ENCODE measurements at regions not wholly inside any gene's neighbourhood (a gene's known extent, or its start where the extent isn't known, plus 50 kb on each side); places are given as distances from the start of the nearest gene placed in this dataset.

- Histone ChIP-seq H2BK12ac (ENCODE audit: low read depth, low read length) (no peak overlapping the region), H3K36me3 (ENCODE audit: control insufficient read depth in 2 of 4, insufficient read depth in 4 of 4, low read length in 3 of 4) (no peaks in the 10 kb centered on the region), H4K91ac (replicated peaks; ENCODE audit: insufficient read length, low read length) (no peak overlapping the region), H3K79me2 (ENCODE audit: control insufficient read depth in 1 of 2, insufficient read depth in 2 of 2, low read length in 2 of 2) (no peaks in the 10 kb centered on the region), H2BK20ac (ENCODE audit: low read length) (no peak overlapping the region), H3K56ac (replicated peaks; ENCODE audit: insufficient read length, low read depth, low read length) (no peak overlapping the region), H3K14ac (ENCODE audit: insufficient read length) (no peak overlapping the region), H2BK120ac (replicated peaks; ENCODE audit: low read depth, low read length) (no peak overlapping the region), H3K27ac (ENCODE audit: low read depth, low read length) (no peak overlapping the region), H4K5ac (ENCODE audit: insufficient read length, low read depth, low read length) (no peak overlapping the region), H2AK5ac (ENCODE audit: low read depth, low read length) (no peak overlapping the region), H3K4me3 (ENCODE audit: extremely low read depth in 1 of 4, insufficient read depth in 2 of 4, low read depth in 3 of 4, low read length in 4 of 4) (no peak overlapping the region), H3K9me3 (ENCODE audit: insufficient read depth in 2 of 2, low read depth in 1 of 2, low read length in 1 of 2) (no peaks in the 10 kb centered on the region), H3K23ac (ENCODE audit: insufficient read length) (no peak overlapping the region), H3K27me3 (replicated peaks in 1 of 4; ENCODE audit: control insufficient read depth in 3 of 4, extremely low read depth in 1 of 4, insufficient read depth in 3 of 4, low read length in 3 of 4) (no peaks in the 10 kb centered on the region), H3K79me1 (ENCODE audit: low read depth, low read length) (no peaks in the 10 kb centered on the region), H3K9ac (replicated peaks in 1 of 4; ENCODE audit: extremely low read depth in 1 of 4, low read depth in 3 of 4, low read length in 3 of 4) (no peak overlapping the region), H3K18ac (ENCODE audit: extremely low read depth, low read length) (no peak overlapping the region), H4K8ac (ENCODE audit: extremely low read depth, insufficient read depth, low read length) (no peak overlapping the region), H4K20me1 (replicated peaks in 1 of 2; ENCODE audit: control insufficient read depth in 1 of 2, insufficient read depth in 2 of 2, low read length in 2 of 2) (no peaks in the 10 kb centered on the region), H2BK15ac (ENCODE audit: low read length) (no peak overlapping the region), H3K23me2 (ENCODE audit: low read depth, low read length) (no peaks in the 10 kb centered on the region), H3K4me1 (replicated peaks in 1 of 4; ENCODE audit: control insufficient read depth in 3 of 4, insufficient read depth in 4 of 4, low read length in 3 of 4) (peaks cover 0 to 3% (median under 1%) of the 10 kb centered on the region in 4 experiments; a peak in 1 of 7 replicates), H3K4ac (replicated peaks; ENCODE audit: insufficient read length, low read depth, low read length) (no peak overlapping the region), H3K4me2 (ENCODE audit: insufficient read depth in 1 of 2, low read depth in 2 of 2, low read length in 2 of 2) (no peak overlapping the region), H2BK5ac (ENCODE audit: low read depth, low read length) (no peak overlapping the region), H2AFZ (ENCODE audit: low read length) (no peak overlapping the region)
- FAIRE-seq (no peak), DNase-seq (ENCODE audit: low read depth in 1 of 2, low spot score in 2 of 2) (no peak)
- ChIA-PET POLR2A (ENCODE audit: partially characterized antibody) (no interaction called here), CTCF (ENCODE audit: partially characterized antibody) (interaction anchor here (1.1 kb wide), 1 partner anchor 8 kb away, joined by 3 read pairs; no protein-coding TSS in a partner anchor)
- TF ChIP-seq BRCA1 (IDR thresholded peaks at IDR 0.05; ENCODE audit: low read depth, low read length) (no peak), CHD7 (IDR thresholded peaks at IDR 0.05; ENCODE audit: insufficient replicate concordance, low read length) (no peak)
Observed at GRCh38 chr1:166484471-166484870, 317.7 kb upstream of the FAM78B start.

Data from H1 (cell line).